A549 (cell line): ENCODE measurements at regions not wholly inside any gene's neighbourhood (a gene's known extent, or its start where the extent isn't known, plus 50 kb on each side); places are given as distances from the start of the nearest gene placed in this dataset.

ENCODE experiments used
- ATAC-seq, 2 experiments: fragments of 200-7000 bp in 1 of 2; fragments of >200 bp in 1 of 2; cut with Nextera tagmentation in 1 of 2; cut with Tn5 transposase in 1 of 2; 3 replicates each; pipeline versions ENCODE4 v1.8.0 to v1.9.1; 2018 to 2020; ENCODE audit warnings: mild to moderate bottlenecking in 1 of 2, moderate library complexity in 1 of 2
- CTCF ChIA-PET: fragments of 300-600 bp; sonication (Branson Sonifier 250); formaldehyde crosslinking; extraction: SDS; loops from one replicate; lab custom pipeline; 2021; ENCODE audit warnings: antibody characterized with exemption, inconsistent platforms; lab: Yijun Ruan, JAX
- POLR2A ChIA-PET: fragments of 350-600 bp; formaldehyde crosslinking; extraction: SDS; loops from one replicate; lab custom pipeline; 2021; ENCODE audit warnings: antibody characterized with exemption, inconsistent platforms; lab: Yijun Ruan, JAX
- DNase-seq, 2 experiments: peaks; one replicate each; pipeline versions ENCODE4 v3.0.0 to v3.0.0-alpha.2; 2011 to 2016; ENCODE audit warnings: low read depth in 1 of 2, low spot score in 1 of 2
- FAIRE-seq: peaks from 2 replicates; lab custom pipeline; 2011; peaks lifted over from hg19 to GRCh38; lab: Jason Lieb, UNC
- H3K27ac ChIP-seq, 2 experiments: fragments of >200 bp; sonication (Bioruptor Twin); formaldehyde crosslinking; 3 replicates each; pipeline ENCODE4 v1.5.1; 2016 to 2017
- H3K4me1 ChIP-seq: fragments of >200 bp; sonication (Bioruptor Twin); formaldehyde crosslinking; 3 replicates; pipeline ENCODE4 v1.6.1; 2016
- H3K4me2 ChIP-seq: fragments of >200 bp; sonication (Bioruptor Twin); formaldehyde crosslinking; 3 replicates; pipeline ENCODE4 v1.6.1; 2016
- H3K4me3 ChIP-seq: fragments of >200 bp; sonication (Bioruptor Twin); formaldehyde crosslinking; 3 replicates; pipeline ENCODE4 v1.5.1; 2016
- H3K9me3 ChIP-seq: fragments of >200 bp; sonication (Bioruptor Twin); formaldehyde crosslinking; 3 replicates; pipeline ENCODE4 v1.6.1; 2016
- BHLHE40 ChIP-seq: IDR thresholded peaks from 2 replicates; pipeline ENCODE4 v1.6.1; 2012; ENCODE audit warnings: low read depth, low read length, inconsistent platforms
- CBX8 ChIP-seq: fragments of 200-600 bp; sonication (generic); IDR thresholded peaks from 2 replicates; pipeline ENCODE4 v1.6.1; 2016
- EHF ChIP-seq: fragments of 250-450 bp; sonication (Bioruptor Pico); IDR thresholded peaks from 2 replicates; pipeline ENCODE4 v1.5.0; 2020; ENCODE audit warnings: mild to moderate bottlenecking
- GATA3 ChIP-seq: IDR thresholded peaks from 2 replicates; pipeline ENCODE4 v1.6.1; 2012; ENCODE audit warnings: borderline replicate concordance
- HDAC2 ChIP-seq: fragments of 200-600 bp; sonication (generic); IDR thresholded peaks from 2 replicates; pipeline ENCODE4 v1.6.1; 2016
- HEYL ChIP-seq: fragments of 250-450 bp; sonication (Bioruptor Pico); IDR thresholded peaks from 2 replicates; pipeline ENCODE4 v1.8.0; 2021; ENCODE audit warnings: mild to moderate bottlenecking, moderate library complexity
- HOXA7 ChIP-seq: fragments of 250-450 bp; sonication (Bioruptor Pico); IDR thresholded peaks from 2 replicates; pipeline ENCODE4 v1.5.0; 2020; ENCODE audit warnings: mild to moderate bottlenecking, moderate library complexity
- HOXB5 ChIP-seq: fragments of 250-450 bp; sonication (Bioruptor Pico); IDR thresholded peaks from 2 replicates; pipeline ENCODE4 v1.5.0; 2020; ENCODE audit warnings: mild to moderate bottlenecking, moderate library complexity
- JUN ChIP-seq, 2 experiments: fragments of >200 bp; sonication (Bioruptor Twin); formaldehyde crosslinking; IDR thresholded peaks; 2 replicates in 1 of 2; 3 replicates in 1 of 2; pipeline ENCODE4 v1.6.1; 2016 to 2017
- KDM1A ChIP-seq: fragments of 200-600 bp; sonication (generic); IDR thresholded peaks from 2 replicates; pipeline ENCODE4 v1.6.1; 2016; ENCODE audit warnings: low read depth, mild to moderate bottlenecking
- KDM5A ChIP-seq: fragments of 200-600 bp; sonication (generic); IDR thresholded peaks from 2 replicates; pipeline ENCODE4 v1.6.1; 2016; ENCODE audit warnings: antibody characterized with exemption, mild to moderate bottlenecking
- MAFK ChIP-seq: fragments of 450-650 bp; IDR thresholded peaks from 2 replicates; pipeline ENCODE4 v1.6.1; 2014; ENCODE audit not compliant: partially characterized antibody
- MAX ChIP-seq: IDR thresholded peaks from 2 replicates; pipeline ENCODE4 v1.6.1; 2012
- MAZ ChIP-seq: fragments of 150-350 bp; IDR thresholded peaks from 2 replicates; pipeline ENCODE4 v1.6.1; 2014; ENCODE audit warnings: antibody characterized with exemption, low read depth, low read length, borderline replicate concordance
- NR3C1 ChIP-seq: fragments of >200 bp; sonication (Bioruptor Twin); formaldehyde crosslinking; IDR thresholded peaks from 3 replicates; pipeline ENCODE4 v1.6.1; 2017
- PHF8 ChIP-seq: fragments of 200-600 bp; sonication (generic); IDR thresholded peaks from 2 replicates; pipeline ENCODE4 v1.6.1; 2016; ENCODE audit warnings: low read depth, mild to moderate bottlenecking, antibody characterized with exemption, moderate library complexity, borderline replicate concordance
- POLR2AphosphoS2 ChIP-seq: conservative IDR thresholded peaks from 2 replicates; pipeline ENCODE4 v1.6.1; 2012; ENCODE audit warnings: low read length, improper control_type of control experiment, inconsistent platforms
- RARB ChIP-seq: fragments of 250-450 bp; sonication (Bioruptor Pico); IDR thresholded peaks from 2 replicates; pipeline ENCODE4 v1.8.0; 2021; ENCODE audit warnings: mild to moderate bottlenecking, moderate library complexity
- REST ChIP-seq: fragments of 200-600 bp; sonication (generic); IDR thresholded peaks from 2 replicates; pipeline ENCODE4 v1.6.1; 2016; ENCODE audit warnings: antibody characterized with exemption, mild to moderate bottlenecking, moderate library complexity
- SMC3 ChIP-seq: fragments of >200 bp; sonication (Bioruptor Twin); formaldehyde crosslinking; IDR thresholded peaks from 3 replicates; pipeline ENCODE4 v1.6.1; 2018; ENCODE audit warnings: inconsistent platforms
- TP53 ChIP-seq: fragments of 250-450 bp; sonication (Bioruptor Pico); IDR thresholded peaks from 2 replicates; pipeline ENCODE4 v1.5.0; 2021; ENCODE audit warnings: mild to moderate bottlenecking, moderate library complexity
- ZC3H11A ChIP-seq: fragments of 450-650 bp; IDR thresholded peaks from 2 replicates; pipeline ENCODE4 v1.6.1; 2014; ENCODE audit warnings: antibody characterized with exemption, mild to moderate bottlenecking
- ZSCAN20 ChIP-seq: fragments of 250-450 bp; sonication (Bioruptor Pico); IDR thresholded peaks from 2 replicates; pipeline ENCODE4 v1.8.0; 2022; ENCODE audit warnings: mild to moderate bottlenecking, moderate library complexity
- WGBS: methylation state at CpG from one replicate; pipeline ENCODE4 v1.1.6; 2017; ENCODE audit errors: missing lambda C conversion rate; 5-methylcytosine and 5-hydroxymethylcytosine counted together
- TF ChIP-seq, protein P1 (sequence below): fragments of 150-350 bp; IDR thresholded peaks from 2 replicates; pipeline ENCODE4 v1.6.1; 2014; ENCODE audit warnings: low read depth, mild to moderate bottlenecking, low read length

DNA sequence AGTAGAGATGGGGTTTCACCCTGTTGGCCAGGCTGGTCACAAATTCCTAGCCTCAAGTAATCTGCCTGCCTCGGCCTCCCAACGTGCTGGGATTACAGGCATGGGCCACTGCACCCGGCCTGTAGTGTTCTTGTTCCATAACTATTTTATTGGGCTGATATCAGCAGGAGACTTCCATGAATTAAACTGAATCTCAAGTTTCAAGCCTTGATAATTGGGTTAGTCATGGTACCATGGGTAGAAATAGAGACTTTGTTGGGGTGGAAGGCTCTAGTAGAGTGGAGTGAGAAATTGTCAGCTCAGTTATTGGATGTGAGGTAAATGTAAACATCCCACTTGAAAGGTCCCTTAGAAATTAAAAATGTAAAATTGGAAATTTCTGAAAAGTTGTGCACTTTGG lies 419.1 kb downstream of the ADGRL2 start:
- TF ChIP-seq EHF (CRISPR knock-in tag) (no peak), KDM1A (no peak), GATA3 (no peak), MAX (no peak), ZC3H11A (no peak), POLR2AphosphoS2 (no peak), ZSCAN20 (CRISPR knock-in tag) (no peak)
- WGBS = 12% methylated on average over 3 of the region's 3 CpGs

DNA sequence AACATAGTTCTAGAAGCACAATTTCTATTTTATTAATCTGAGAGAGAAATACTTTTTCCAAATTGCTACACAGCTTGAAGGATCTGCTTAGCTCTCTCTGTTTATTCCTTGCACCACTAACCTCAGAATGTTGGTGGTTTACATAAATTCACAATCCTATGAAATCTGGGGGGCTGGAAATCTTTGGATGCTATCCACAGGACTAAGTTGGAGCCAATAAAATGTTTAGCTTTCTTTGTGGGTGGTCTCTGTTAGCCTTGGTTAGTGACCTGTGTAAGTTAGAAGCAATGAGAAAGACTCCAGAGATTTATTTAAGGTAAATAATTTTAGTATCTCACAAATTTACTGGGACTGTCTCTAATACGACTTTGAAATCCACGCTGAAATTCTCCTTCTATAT lies 418.1 kb downstream of the ADGRL2 start:
- H3K4me2 ChIP-seq = no peak overlapping the region
- H3K4me1 ChIP-seq = no peaks in the 10 kb centered on the region
- FAIRE-seq (no peak), DNase-seq (no peak), ATAC-seq (no peak)
- WGBS = 70% methylated on average over 2 of the region's 2 CpGs
- H3K4me3 ChIP-seq = no peak overlapping the region
- CTCF ChIA-PET = no interaction called here
- POLR2A ChIA-PET = no interaction called here
- H3K27ac ChIP-seq = no peak overlapping the region
- H3K9me3 ChIP-seq = no peaks in the 10 kb centered on the region
- TF ChIP-seq ZSCAN20 (CRISPR knock-in tag) = no peak
- no peak for TF ChIP-seq MAZ
- no peak for TF ChIP-seq NR3C1
- TF ChIP-seq JUN (IDR thresholded peaks at IDR 0.05) = no peak
- no peak for TF ChIP-seq BHLHE40
- no peak for TF ChIP-seq KDM5A
- no peak for TF ChIP-seq GATA3
- TF ChIP-seq HDAC2 = no peak
- TF ChIP-seq, protein P1, sequence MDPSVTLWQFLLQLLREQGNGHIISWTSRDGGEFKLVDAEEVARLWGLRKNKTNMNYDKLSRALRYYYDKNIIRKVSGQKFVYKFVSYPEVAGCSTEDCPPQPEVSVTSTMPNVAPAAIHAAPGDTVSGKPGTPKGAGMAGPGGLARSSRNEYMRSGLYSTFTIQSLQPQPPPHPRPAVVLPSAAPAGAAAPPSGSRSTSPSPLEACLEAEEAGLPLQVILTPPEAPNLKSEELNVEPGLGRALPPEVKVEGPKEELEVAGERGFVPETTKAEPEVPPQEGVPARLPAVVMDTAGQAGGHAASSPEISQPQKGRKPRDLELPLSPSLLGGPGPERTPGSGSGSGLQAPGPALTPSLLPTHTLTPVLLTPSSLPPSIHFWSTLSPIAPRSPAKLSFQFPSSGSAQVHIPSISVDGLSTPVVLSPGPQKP = no peak
- TF ChIP-seq RARB = no peak
- TF ChIP-seq PHF8 = no peak
- no peak for TF ChIP-seq HOXB5 (CRISPR knock-in tag)
- TF ChIP-seq REST = no peak
- TF ChIP-seq CBX8 = no peak
- no peak for TF ChIP-seq EHF (CRISPR knock-in tag)
- no peak for TF ChIP-seq HOXA7 (CRISPR knock-in tag)
- no peak for TF ChIP-seq TP53
- TF ChIP-seq MAFK = no peak
- TF ChIP-seq SMC3 = no peak
- no peak for TF ChIP-seq HEYL (CRISPR knock-in tag)

More for the DNA sequence above, 419.1 kb downstream of the ADGRL2 start:
- no peaks in the 10 kb centered on the region for H3K9me3 ChIP-seq
- DNase-seq = no peak
- H3K27ac ChIP-seq = no peak overlapping the region
- ATAC-seq = no peak
- ChIA-PET POLR2A (no interaction called here), CTCF (no interaction called here)
- no peak overlapping the region for H3K4me2 ChIP-seq
- H3K4me1 ChIP-seq = no peaks in the 10 kb centered on the region
- H3K4me3 ChIP-seq = no peak overlapping the region
- FAIRE-seq = no peak
